ENCODE measurements at regions not wholly inside any gene's neighbourhood (a gene's known extent, or its start where the extent isn't known, plus 50 kb on each side); places are given as distances from the start of the nearest gene placed in this dataset.

GRCh38 chr14:99040052-99040451 is 231.9 kb downstream of the BCL11B start:
- TF ChIP-seq, protein P1, sequence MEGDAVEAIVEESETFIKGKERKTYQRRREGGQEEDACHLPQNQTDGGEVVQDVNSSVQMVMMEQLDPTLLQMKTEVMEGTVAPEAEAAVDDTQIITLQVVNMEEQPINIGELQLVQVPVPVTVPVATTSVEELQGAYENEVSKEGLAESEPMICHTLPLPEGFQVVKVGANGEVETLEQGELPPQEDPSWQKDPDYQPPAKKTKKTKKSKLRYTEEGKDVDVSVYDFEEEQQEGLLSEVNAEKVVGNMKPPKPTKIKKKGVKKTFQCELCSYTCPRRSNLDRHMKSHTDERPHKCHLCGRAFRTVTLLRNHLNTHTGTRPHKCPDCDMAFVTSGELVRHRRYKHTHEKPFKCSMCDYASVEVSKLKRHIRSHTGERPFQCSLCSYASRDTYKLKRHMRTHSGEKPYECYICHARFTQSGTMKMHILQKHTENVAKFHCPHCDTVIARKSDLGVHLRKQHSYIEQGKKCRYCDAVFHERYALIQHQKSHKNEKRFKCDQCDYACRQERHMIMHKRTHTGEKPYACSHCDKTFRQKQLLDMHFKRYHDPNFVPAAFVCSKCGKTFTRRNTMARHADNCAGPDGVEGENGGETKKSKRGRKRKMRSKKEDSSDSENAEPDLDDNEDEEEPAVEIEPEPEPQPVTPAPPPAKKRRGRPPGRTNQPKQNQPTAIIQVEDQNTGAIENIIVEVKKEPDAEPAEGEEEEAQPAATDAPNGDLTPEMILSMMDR (tag by site-specific recombination; IDR thresholded peaks at IDR 0.05) = no peak
- no peak for TF ChIP-seq ZNF521 (tag by site-specific recombination; IDR thresholded peaks at IDR 0.05)
- TF ChIP-seq ZNF426 (tag by site-specific recombination; IDR thresholded peaks at IDR 0.05) = no peak
- no peak for TF ChIP-seq PBX3 (CRISPR knock-in tag; IDR thresholded peaks at IDR 0.05)
- TF ChIP-seq REPIN1 (tag by site-specific recombination; IDR thresholded peaks at IDR 0.05; ENCODE audit: low read depth) = no peak
- TF ChIP-seq ZNF416 (tag by site-specific recombination; IDR thresholded peaks at IDR 0.05) = no peak
- TF ChIP-seq ZNF121 (tag by site-specific recombination; IDR thresholded peaks at IDR 0.05) = no peak
